Stomach (tissue), 8 donors: ENCODE measurements at regions not wholly inside any gene's neighbourhood (a gene's known extent, or its start where the extent isn't known, plus 50 kb on each side); places are given as distances from the start of the nearest gene placed in this dataset.

Experiments used
- DNase-seq, 2 donors: peaks; one replicate each; pipeline versions ENCODE4 v3.0.0 to v3.0.0-alpha.2; 2013 to 2019
- H3K27ac ChIP-seq, 5 donors: fragments of 200-600 bp in 4 of 5; sonication (generic) in 4 of 5; one replicate each; pipeline ENCODE4 v1.5.1; 2013 to 2019; ENCODE audit warnings: mild to moderate bottlenecking in 1 of 5, moderate library complexity in 1 of 5
- H3K27me3 ChIP-seq, 3 donors: fragments of 200-600 bp; sonication (generic); one replicate each; pipeline ENCODE4 v1.5.1; 2017 to 2019; ENCODE audit warnings: mixed run types in 1 of 3
- H3K36me3 ChIP-seq, 4 donors: fragments of 200-600 bp; sonication (generic); 1 replicate in 3 of 4; 2 replicates in 1 of 4; pipeline ENCODE4 v1.5.1; 2016 to 2019
- H3K4me1 ChIP-seq, 4 donors: fragments of 200-600 bp; sonication (generic); one replicate each; pipeline ENCODE4 v1.5.1; 2016 to 2019
- H3K4me3 ChIP-seq, 4 donors: fragments of 200-600 bp; sonication (generic) in 3 of 4; one replicate each; pipeline ENCODE4 v1.5.1; 2016 to 2019; ENCODE audit warnings: mild to moderate bottlenecking in 1 of 4
- H3K9me3 ChIP-seq, 4 donors: fragments of 200-600 bp; sonication (generic); one replicate each; pipeline ENCODE4 v1.5.1; 2016 to 2019
- CTCF ChIP-seq, 7 experiments: fragments of 450-650 bp in 4 of 7; fragments of 200-600 bp in 3 of 7; sonication (generic) in 3 of 7; IDR thresholded peaks; one replicate each; pipeline ENCODE4 v1.5.1; 2016 to 2019; ENCODE audit warnings: antibody characterized with exemption in 7 of 7, control low read depth in 2 of 7, mild to moderate bottlenecking in 1 of 7
- EP300 ChIP-seq: sonication (generic); formaldehyde crosslinking; IDR thresholded peaks from one replicate; pipeline ENCODE4 v1.6.1; 2017; ENCODE audit warnings: antibody characterized with exemption
- POLR2A ChIP-seq, 4 donors: fragments of 450-650 bp; IDR thresholded peaks; one replicate each; pipeline ENCODE4 v1.6.1; 2016; ENCODE audit warnings: antibody characterized with exemption in 4 of 4, control low read depth in 2 of 4, mild to moderate bottlenecking in 1 of 4, moderate library complexity in 1 of 4
- POLR2AphosphoS5 ChIP-seq, 3 donors: sonication (generic); formaldehyde crosslinking; IDR thresholded peaks; one replicate each; pipeline ENCODE4 v1.6.1; 2016; ENCODE audit warnings: antibody characterized with exemption in 3 of 3
- WGBS, 5 donors: extraction: QIAGEN DNeasy Blood & Tissue Kit in 3 of 5; methylation state at CpG; one replicate each; pipeline versions ENCODE4 v1.1.5 to v1.1.7; 2013 to 2018; 5-methylcytosine and 5-hydroxymethylcytosine counted together
- intact Hi-C: fragments of 100-400 bp; cut with DNase I; formaldehyde crosslinking; loops from one replicate; pipeline ENCODE4 v1.15.1; 2023; ENCODE audit warnings: low total_unique reads
- donor health status: healthy with polysubstance abuse.
- donor health status: Bipolar disorder and iron deficiency.
- donor health status: healthy.

GRCh38 chr2:163291790-163292189 lies 444.0 kb downstream of the FIGN start:
- intact Hi-C loops: no loop called here
- no peaks in the 10 kb centered on the region for H3K9me3 ChIP-seq
- no peaks in the 10 kb centered on the region for H3K27me3 ChIP-seq
- DNase-seq: no peak
- H3K4me3 ChIP-seq: no peak overlapping the region
- 81 to 88% (median 86%) methylated on average over 6 of the region's 6 CpGs for WGBS, 5 donors
- H3K36me3 ChIP-seq: no peaks in the 10 kb centered on the region
- H3K4me1 ChIP-seq: no peaks in the 10 kb centered on the region
- no peak overlapping the region for H3K27ac ChIP-seq
- no peak for TF ChIP-seq EP300
- TF ChIP-seq POLR2AphosphoS5 (IDR thresholded peaks at IDR 0.05): no peak

- no peaks in the 10 kb centered on the region for H3K4me1 ChIP-seq
- DNase-seq: no peak
- H3K9me3 ChIP-seq: peaks cover 0 to 10% (median 0%) of the 10 kb centered on the region in 4 donors
- H3K36me3 ChIP-seq: no peaks in the 10 kb centered on the region
- 62 to 68% (median 68%) methylated on average over 2 of the region's 2 CpGs for WGBS, 5 donors
- intact Hi-C loops: no loop called here
- TF ChIP-seq POLR2A (IDR thresholded peaks at IDR 0.05): no peak
- TF ChIP-seq POLR2AphosphoS5 (IDR thresholded peaks at IDR 0.05): no peak
- no peak for TF ChIP-seq EP300
- TF ChIP-seq CTCF (IDR thresholded peaks at IDR 0.05): no peak
- H3K27me3 ChIP-seq: no peaks in the 10 kb centered on the region
- H3K4me3 ChIP-seq: no peak overlapping the region
- no peak overlapping the region for H3K27ac ChIP-seq
These were observed 443.1 kb upstream of the KCNH7 start for GRCh38 chr2:163281717-163282116.

- 86 to 91% (median 88%) methylated on average over 9 of the region's 9 CpGs for WGBS, 5 donors
- H3K4me1 ChIP-seq: no peaks in the 10 kb centered on the region
- no peak overlapping the region for H3K27ac ChIP-seq
- H3K4me3 ChIP-seq: no peak overlapping the region
- peaks cover 6 to 23% (median 19%) of the 10 kb centered on the region in 4 donors for H3K9me3 ChIP-seq
- TF ChIP-seq CTCF (IDR thresholded peaks at IDR 0.05): no peak
- DNase-seq: no peak
- intact Hi-C loops: no loop called here
- no peaks in the 10 kb centered on the region for H3K36me3 ChIP-seq
- H3K27me3 ChIP-seq: no peaks in the 10 kb centered on the region
These were observed 430.9 kb upstream of the KCNH7 start for GRCh38 chr2:163269374-163270021.

GRCh38 chr2:163266772-163267171 lies 428.2 kb upstream of the KCNH7 start:
- no peaks in the 10 kb centered on the region for H3K27me3 ChIP-seq
- WGBS, 5 donors: 52 to 67% (median 63%) methylated on average over 1 of the region's 1 CpG
- H3K27ac ChIP-seq: no peak overlapping the region
- TF ChIP-seq CTCF (IDR thresholded peaks at IDR 0.05): no peak
- TF ChIP-seq EP300: no peak
- TF ChIP-seq POLR2AphosphoS5 (IDR thresholded peaks at IDR 0.05): no peak
- TF ChIP-seq POLR2A (IDR thresholded peaks at IDR 0.05): no peak
- intact Hi-C loops: no loop called here
- H3K9me3 ChIP-seq: peaks cover 0 to 4% (median 0%) of the 10 kb centered on the region in 4 donors
- no peaks in the 10 kb centered on the region for H3K4me1 ChIP-seq
- no peaks in the 10 kb centered on the region for H3K36me3 ChIP-seq
- DNase-seq: no peak
- H3K4me3 ChIP-seq: no peak overlapping the region

GRCh38 chr2:163265562-163265961 lies 427.0 kb upstream of the KCNH7 start:
- Histone ChIP-seq H3K36me3 (no peaks in the 10 kb centered on the region), H3K4me1 (no peaks in the 10 kb centered on the region), H3K9me3 (no peaks in the 10 kb centered on the region), H3K27ac (no peak overlapping the region), H3K4me3 (no peak overlapping the region), H3K27me3 (no peaks in the 10 kb centered on the region)
- DNase-seq: no peak
- TF ChIP-seq POLR2AphosphoS5 (IDR thresholded peaks at IDR 0.05): no peak
- TF ChIP-seq CTCF (IDR thresholded peaks at IDR 0.05): no peak
- no peak for TF ChIP-seq POLR2A (IDR thresholded peaks at IDR 0.05)
- TF ChIP-seq EP300: no peak
- intact Hi-C loops: no loop called here
